ENCODE measurements at regions not wholly inside any gene's neighbourhood (a gene's known extent, or its start where the extent isn't known, plus 50 kb on each side); places are given as distances from the start of the nearest gene placed in this dataset.

DNA sequence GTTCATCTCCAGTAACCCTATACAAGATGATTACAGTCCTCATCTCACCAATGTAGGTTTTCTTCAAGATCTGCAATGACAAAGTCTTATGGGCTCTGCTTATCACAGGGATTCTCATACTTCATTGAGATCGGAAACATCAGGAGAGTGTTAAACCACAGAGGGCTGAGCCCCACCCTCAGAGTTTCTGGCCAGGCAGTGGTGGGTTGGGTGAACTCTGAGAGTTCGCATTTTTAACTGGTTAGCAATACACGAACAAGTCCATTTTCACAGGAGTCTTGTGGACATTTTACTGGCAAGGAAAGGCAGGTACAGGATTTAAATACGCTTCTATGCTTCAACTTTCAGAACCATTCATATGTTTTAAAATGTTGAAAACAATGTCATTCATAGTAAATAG, 366.7 kb upstream of the ROBO2 start:
- in situ Hi-C loops (cut with MboI): no loop called here
- no peaks in the 10 kb centered on the region for H3K79me2 ChIP-seq (ENCODE audit: control insufficient read depth, insufficient read depth, low read length)
- no peaks in the 10 kb centered on the region for H3K4me1 ChIP-seq (replicated peaks in 1 of 2; ENCODE audit: control insufficient read depth in 2 of 2, insufficient read depth in 2 of 2, low read length in 2 of 2)
- H2AFZ ChIP-seq (ENCODE audit: low read depth, low read length): no peak overlapping the region
- no peak for DNase-seq (ENCODE audit: extremely low read depth in 1 of 4, low spot score in 3 of 4)
- no peak overlapping the region for H3K27ac ChIP-seq (ENCODE audit: extremely low read depth, low read depth, low read length)
- H4K20me1 ChIP-seq (replicated peaks; ENCODE audit: control insufficient read depth, insufficient read depth, low read length): no peaks in the 10 kb centered on the region
- no peak for FAIRE-seq
- intact Hi-C loops (cut with micrococcal nuclease): no loop called here
- POLR2A ChIA-PET: no interaction called here
- H3K4me2 ChIP-seq (ENCODE audit: insufficient read depth, low read length): no peak overlapping the region
- H3K9me1 ChIP-seq (ENCODE audit: control insufficient read depth, insufficient read depth, low read length): no peaks in the 10 kb centered on the region
- no peak overlapping the region for H3K9ac ChIP-seq (ENCODE audit: insufficient read depth in 1 of 2, low read depth in 2 of 2, low read length in 2 of 2)
- CTCF ChIA-PET (ENCODE audit: low intra/inter-chr PET ratio): no interaction called here
- no peak overlapping the region for H3K4me3 ChIP-seq
- no peak for ATAC-seq
- WGBS (ENCODE audit: insufficient coverage, low coverage, missing lambda C conversion rate): 5% methylated on average over 4 of the region's 4 CpGs
- no peaks in the 10 kb centered on the region for H3K36me3 ChIP-seq (ENCODE audit: control insufficient read depth, insufficient read depth, low read length)
- no peaks in the 10 kb centered on the region for H3K27me3 ChIP-seq (ENCODE audit: control insufficient read depth in 2 of 2, insufficient read depth in 2 of 2, low read length in 2 of 2)
- BruUV-seq (replicated peaks): no TSS peak
- no peaks in the 10 kb centered on the region; the same call in 1 of the 2 replicates for H3K9me3 ChIP-seq (replicated peaks; ENCODE audit: control insufficient read depth, insufficient read depth, low read depth, low read length)
- no peak for TF ChIP-seq TCF7L2 (IDR thresholded peaks at IDR 0.05; ENCODE audit: low read depth, low read length)
- TF ChIP-seq ZNF121 (CRISPR knock-in tag; conservative IDR thresholded peaks at IDR 0.05): no peak
- no peak for TF ChIP-seq DDX20 (tag; IDR thresholded peaks at IDR 0.05; ENCODE audit: low read depth)
- no peak for TF ChIP-seq KDM5B (IDR thresholded peaks at IDR 0.05; ENCODE audit: insufficient replicate concordance, low read depth, low read length)
- TF ChIP-seq, protein P1, sequence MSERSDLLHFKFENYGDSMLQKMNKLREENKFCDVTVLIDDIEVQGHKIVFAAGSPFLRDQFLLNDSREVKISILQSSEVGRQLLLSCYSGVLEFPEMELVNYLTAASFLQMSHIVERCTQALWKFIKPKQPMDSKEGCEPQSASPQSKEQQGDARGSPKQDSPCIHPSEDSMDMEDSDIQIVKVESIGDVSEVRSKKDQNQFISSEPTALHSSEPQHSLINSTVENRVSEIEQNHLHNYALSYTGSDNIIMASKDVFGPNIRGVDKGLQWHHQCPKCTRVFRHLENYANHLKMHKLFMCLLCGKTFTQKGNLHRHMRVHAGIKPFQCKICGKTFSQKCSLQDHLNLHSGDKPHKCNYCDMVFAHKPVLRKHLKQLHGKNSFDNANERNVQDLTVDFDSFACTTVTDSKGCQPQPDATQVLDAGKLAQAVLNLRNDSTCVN (CRISPR knock-in tag; IDR thresholded peaks at IDR 0.05): no peak
- no peak for TF ChIP-seq U2AF1 (optimal IDR thresholded peaks at IDR 0.05; ENCODE audit: low read depth, low read length)
- no peak for TF ChIP-seq MAFF (IDR thresholded peaks at IDR 0.05; ENCODE audit: low read length)
- TF ChIP-seq, protein P2, sequence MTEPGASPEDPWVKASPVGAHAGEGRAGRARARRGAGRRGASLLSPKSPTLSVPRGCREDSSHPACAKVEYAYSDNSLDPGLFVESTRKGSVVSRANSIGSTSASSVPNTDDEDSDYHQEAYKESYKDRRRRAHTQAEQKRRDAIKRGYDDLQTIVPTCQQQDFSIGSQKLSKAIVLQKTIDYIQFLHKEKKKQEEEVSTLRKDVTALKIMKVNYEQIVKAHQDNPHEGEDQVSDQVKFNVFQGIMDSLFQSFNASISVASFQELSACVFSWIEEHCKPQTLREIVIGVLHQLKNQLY (CRISPR knock-in tag; conservative IDR thresholded peaks at IDR 0.05): no peak
- no peak for TF ChIP-seq ZNF445 (CRISPR knock-in tag; IDR thresholded peaks at IDR 0.05; ENCODE audit: low read depth)
- TF ChIP-seq, protein P3, sequence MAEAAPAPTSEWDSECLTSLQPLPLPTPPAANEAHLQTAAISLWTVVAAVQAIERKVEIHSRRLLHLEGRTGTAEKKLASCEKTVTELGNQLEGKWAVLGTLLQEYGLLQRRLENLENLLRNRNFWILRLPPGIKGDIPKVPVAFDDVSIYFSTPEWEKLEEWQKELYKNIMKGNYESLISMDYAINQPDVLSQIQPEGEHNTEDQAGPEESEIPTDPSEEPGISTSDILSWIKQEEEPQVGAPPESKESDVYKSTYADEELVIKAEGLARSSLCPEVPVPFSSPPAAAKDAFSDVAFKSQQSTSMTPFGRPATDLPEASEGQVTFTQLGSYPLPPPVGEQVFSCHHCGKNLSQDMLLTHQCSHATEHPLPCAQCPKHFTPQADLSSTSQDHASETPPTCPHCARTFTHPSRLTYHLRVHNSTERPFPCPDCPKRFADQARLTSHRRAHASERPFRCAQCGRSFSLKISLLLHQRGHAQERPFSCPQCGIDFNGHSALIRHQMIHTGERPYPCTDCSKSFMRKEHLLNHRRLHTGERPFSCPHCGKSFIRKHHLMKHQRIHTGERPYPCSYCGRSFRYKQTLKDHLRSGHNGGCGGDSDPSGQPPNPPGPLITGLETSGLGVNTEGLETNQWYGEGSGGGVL (CRISPR knock-in tag; IDR thresholded peaks at IDR 0.05): no peak
- no peak for TF ChIP-seq SETDB1 (IDR thresholded peaks at IDR 0.05; ENCODE audit: low read length)
- no peak for TF ChIP-seq ZNF12 (CRISPR knock-in tag; IDR thresholded peaks at IDR 0.05)
- no peak for TF ChIP-seq C11orf30 (IDR thresholded peaks at IDR 0.05; ENCODE audit: low read depth)
- TF ChIP-seq, protein P4, sequence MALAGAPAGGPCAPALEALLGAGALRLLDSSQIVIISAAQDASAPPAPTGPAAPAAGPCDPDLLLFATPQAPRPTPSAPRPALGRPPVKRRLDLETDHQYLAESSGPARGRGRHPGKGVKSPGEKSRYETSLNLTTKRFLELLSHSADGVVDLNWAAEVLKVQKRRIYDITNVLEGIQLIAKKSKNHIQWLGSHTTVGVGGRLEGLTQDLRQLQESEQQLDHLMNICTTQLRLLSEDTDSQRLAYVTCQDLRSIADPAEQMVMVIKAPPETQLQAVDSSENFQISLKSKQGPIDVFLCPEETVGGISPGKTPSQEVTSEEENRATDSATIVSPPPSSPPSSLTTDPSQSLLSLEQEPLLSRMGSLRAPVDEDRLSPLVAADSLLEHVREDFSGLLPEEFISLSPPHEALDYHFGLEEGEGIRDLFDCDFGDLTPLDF (CRISPR knock-in tag; IDR thresholded peaks at IDR 0.05): no peak

Data from K562 (cell line).